DMS53 (cell line): ENCODE measurements at regions not wholly inside any gene's neighbourhood (a gene's known extent, or its start where the extent isn't known, plus 50 kb on each side); places are given as distances from the start of the nearest gene placed in this dataset.
A peak's percentile ranks its signal among the peaks of the same experiment; 100 is the strongest.
"Not testable (repeated sequence)": the region's sequence is repeated elsewhere in the genome, so short reads cannot be mapped to it uniquely, and the experiment has no call there.

ENCODE experiments used
- DNase-seq: peaks from one replicate; lab custom pipeline; 2025; lab: John Stamatoyannopoulos, UW

DNA sequence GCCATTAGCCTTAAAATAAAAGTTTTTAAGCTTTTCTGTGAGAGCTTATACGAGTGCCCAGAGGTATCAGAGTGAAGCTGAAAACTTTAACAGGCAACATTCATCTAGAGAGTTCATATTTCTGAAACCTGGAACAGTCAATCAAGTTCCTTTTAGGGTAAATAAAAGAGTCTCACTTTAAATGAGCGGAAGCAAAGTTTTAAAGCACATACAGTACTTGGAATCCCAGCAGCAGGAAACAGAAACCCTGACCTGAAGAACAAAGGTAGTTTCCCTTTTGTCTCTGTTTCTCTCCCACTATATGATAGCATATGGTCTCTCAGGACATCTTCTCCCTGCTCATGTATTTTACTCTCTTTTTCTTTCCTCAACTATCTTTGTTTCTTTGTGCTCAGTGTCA lies 153.0 kb downstream of the ASB9 start:
- DNase-seq: no peak

DNA sequence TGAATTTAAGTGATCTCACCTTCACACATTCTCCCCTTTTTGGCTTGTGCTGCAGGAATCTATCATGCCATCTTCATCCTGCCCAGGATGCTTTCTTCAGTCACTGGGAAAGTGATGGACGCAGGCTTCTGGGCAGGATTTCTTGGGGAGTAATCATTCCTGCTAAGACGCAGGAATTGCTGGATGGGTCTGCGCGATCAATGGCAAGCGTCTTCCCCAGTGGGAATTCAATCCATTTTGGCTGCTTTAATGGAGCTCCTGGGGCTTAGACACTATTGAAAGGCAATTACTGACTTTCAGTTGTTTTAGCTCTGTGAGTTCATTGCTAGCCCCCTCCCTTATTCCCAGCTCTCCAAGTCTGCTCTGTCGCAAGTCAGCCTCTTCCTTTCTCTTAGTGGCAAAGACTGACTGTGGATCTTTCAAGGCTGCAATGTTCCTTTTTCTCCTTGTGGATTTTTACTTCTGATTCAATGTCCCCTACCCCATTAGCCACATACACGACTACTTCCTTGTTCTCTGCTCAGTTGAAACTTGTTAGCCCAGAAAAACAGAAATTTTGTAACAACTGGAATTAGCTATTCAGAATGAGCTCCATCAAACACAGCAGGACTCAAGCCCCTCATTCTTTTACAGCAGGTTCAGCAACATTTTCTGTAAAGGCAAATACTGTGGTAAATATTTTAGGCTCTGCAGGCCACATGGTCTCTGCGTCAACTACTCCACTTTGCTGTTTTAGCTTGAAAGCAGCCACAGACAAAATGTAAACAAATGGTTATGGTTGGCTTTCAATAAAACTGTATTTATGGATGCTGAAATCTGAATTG lies 154.9 kb downstream of the ASB9 start:
- no peak for DNase-seq

DNA sequence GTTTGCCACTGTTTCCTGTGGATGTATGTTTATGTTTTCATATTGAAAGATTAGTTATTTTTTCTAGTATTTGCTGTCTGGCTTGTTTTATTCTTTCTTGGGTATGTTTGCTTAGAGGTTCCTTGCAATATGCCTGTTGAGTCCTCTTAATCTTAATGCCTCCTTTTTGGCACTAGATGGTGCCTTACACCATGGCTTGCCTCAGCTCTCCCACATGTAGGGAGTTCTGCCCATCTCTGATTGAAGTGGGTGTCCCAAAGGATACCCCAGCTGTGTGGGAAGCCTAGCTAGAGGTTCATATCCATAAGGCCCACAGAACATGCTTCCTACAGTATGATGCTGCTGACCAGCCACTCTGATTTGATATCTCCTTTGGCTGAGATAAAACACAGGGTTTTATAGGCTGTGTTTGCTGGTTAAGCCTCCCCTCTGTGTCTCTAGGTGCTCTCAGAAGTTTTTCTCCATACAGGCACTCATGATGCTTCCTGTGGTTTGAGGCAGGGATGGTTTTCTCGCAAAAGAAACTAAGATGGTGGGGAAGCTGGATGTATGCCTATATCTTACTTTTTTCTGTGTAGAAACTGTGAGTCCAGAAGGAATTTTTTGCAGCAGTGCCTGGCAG lies 162.4 kb downstream of the ASB9 start:
- DNase-seq: no peak

DNA sequence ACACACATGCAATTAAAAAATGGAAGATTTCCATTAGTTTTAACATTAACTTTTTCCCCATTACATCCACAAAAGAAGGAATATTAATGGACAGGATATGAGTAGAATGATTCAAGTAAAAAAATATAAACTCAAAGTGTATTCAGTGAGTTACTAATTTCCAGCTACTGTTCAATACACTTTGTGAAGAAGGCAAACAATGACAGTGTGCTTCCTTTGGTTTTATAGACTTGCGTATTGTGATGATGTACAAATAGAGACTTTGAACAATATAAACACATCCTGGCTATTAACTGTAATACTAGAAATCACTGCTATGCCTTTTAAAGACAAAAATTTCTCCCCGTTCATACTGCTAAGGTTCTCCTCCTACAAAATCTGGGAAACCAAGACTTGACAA lies 171.4 kb downstream of the ASB9 start:
- no peak for DNase-seq

DNA sequence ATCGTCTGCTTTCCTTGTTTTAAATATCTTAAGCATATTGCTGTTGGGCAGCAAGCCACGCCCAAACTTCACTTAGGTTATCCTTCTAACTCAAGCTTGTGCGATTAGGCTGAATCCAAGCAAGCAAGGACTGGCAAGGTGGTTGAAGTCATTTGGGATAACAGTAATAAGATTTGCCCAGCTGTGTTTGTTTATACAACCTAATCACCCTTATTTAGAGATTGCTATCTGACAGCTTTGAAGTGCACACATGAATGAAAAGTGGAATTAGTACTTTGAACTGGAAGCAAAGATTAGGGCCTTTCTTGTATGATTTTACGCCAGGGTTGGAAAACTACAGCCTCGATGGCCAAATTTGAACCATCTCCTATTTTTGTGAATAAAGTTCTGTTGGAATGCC lies 182.1 kb downstream of the ASB9 start:
- peak; percentile 2 for DNase-seq

DNA sequence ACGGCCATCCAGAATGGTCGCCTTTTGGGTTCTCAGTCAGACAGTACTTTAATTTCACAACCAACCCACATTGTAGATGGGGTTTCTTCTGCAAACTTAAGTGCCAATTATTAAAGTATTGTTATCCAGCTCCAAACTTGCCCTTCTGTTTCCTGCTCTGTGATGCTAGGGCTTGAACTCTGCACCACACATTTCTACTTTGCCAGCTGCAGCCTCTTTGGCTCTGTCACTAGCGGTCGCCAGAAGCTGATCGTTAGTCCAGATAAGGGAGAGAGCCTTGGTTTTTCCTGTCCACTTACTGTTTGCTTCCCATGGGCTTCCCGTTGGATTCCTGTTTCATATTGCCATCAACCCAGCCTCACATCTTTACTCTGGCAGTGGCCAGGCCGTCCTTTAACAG lies 196.6 kb downstream of the ASB9 start:
- DNase-seq: no peak

DNA sequence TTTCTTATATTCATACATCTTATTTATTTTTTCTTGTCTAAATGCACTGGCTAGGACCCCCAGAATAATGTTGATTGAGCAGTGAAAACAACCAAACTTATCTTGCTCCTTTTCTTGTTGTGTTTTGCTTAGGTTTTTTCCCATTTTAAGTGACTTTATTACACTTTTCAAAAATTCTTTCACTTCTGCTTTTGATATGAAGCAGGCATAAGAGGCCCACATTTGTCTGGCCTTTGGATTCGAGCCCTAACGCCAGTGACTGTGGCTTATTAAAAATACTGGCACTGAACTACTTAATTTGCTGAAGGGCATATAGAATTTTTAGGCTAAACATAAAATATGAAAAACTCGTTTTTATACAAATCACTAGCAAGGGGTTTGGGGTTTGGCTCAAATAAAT lies 197.0 kb downstream of the ASB9 start:
- DNase-seq: no peak

DNA sequence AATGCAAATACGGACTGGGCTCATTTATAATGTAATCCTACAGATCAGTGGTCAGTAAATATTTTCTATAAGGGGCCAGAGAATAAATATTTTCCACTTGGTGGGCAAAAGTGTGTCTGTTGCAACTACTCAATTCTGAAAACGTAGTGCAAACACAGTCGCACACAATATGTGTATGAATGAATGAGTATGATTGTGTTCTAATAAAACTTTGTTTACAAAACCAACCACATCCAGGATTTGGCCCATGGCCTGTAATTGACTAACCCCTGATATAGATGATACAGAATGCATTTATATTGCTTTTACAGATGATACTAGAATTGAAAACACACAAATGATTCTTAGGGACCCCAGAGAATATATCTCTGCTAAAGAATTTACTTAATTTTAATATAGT lies 197.6 kb downstream of the ASB9 start:
- no peak for DNase-seq

DNA sequence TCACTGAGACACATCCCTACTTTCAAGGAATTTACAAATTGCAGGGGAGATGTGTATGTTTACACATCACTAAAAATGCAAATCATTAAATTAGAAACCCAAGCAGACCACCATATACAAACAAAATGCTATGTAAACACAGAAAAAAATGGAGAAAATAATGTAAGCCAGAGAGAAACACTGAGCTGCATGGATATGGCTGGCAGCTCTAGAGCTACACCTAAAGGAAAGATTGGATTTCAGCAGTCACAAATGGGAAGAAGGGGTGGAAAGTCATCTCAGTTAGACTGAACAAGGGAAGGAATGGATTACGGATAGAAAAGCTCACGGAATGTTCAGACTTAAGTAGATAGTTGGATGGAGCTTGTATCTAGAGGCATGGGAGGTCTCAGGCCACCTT lies 186.3 kb downstream of the MOSPD2 start:
- no peak for DNase-seq

DNA sequence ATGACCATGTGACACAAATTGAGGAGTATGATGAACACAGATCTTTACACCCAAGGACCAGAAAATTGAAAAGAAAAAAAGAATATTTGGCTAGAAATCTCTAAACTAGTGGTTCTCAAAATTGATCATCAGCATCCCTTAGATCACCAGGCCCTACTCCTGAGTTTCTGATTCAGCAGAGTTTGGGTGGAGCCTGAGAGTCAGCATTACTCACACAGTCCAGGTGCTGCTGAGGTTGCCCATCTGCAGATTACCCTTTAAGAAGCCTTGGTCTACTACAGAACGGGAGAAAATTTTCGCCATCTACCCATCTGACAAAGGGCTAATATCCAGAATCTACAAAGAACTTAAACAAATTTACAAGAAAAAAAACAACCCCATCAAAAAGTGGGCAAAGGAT lies 182.8 kb downstream of the MOSPD2 start:
- DNase-seq: no peak

DNA sequence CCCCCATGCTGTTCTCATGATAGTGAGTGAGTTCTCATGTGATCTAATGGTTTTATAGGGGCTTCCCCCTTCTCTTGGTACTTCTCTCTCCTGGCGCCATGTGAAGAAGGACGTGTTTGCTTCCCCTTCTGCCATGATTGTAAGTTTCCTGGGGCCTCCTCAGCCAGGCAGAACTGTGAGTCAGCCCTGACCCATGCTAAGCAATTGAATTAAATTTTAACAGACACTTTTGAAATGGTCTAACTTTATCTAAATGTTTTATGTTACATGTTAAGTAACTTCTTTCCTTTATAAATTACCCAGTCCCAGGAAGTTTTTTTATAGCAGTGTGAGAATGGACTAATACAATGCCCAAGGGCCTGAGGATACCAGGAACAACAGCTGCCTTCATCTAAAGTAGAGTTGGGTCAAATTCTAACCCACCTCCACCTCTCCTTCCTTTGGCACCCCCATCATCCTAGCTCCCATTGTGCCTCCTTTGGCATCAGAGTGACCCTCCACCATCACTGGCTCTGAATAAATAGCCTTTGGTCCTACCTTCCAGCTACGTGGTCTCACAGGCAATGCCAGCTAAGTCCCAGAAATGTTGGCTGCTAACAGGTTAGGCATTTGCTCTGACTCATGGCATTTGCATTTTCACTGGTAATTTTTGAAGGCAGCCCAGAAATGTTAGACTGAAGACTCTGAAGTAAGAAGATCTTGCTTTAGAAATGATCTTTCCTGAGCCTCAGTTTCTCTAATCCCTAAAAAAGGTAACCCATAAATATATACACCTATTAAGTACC lies 182.1 kb downstream of the MOSPD2 start:
- DNase-seq: no peak

DNA sequence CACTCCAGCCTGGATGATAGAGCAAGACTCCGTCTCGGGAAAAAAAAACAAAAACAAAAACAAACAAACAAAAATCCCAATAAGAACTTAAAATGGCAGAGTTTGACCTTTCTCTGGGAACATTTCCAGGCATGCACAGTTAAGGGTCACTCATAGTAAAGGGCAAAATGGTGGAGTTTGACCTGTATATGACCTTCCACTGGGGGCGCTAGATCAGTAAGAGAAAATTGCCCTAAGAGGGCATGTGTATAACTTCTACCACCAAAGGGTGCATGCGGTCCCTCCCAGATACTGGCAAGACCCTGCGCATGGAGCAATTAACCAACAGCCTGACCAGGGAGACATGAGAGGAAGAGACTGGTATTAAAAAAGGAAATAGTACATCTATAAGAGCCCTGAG lies 177.2 kb downstream of the MOSPD2 start:
- DNase-seq: peak; percentile 3

DNA sequence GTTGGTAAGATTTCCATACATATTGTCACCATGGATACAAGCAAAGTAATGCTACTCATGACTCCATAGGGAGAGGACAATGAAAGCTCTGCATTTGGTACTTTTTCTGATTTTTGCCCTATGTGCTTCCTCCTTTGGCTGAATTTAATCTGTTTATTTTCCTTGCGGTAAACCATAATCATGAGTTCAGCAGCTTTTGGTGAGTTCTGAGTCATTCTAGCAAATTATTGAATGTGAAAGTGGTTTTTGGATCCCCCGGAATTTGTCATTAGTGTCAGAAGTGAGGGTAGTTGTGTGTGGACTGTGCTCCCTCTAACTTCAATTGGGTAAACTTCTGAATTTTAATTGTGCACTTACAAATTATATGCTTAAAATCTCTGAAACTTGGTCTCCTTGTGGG lies 170.3 kb downstream of the MOSPD2 start:
- no peak for DNase-seq

DNA sequence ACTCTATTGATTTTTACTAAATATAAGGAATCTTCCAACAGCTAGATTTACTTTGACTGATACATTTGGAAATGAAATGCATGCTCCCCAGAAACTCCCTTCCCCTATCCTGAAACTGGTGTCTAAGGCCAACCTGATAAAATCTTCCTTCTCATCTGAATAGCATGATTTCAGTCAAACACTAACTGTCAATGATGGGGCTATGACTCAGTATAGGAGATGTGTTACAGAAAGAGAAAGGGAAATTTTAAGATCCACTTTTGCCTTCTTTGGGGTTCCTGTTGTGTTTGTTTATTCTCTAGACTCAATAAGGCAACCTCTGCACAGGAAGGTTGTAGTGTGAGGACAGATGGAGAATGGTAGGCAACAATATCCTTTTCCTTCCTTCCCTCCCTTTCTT lies 160.7 kb downstream of the MOSPD2 start:
- no peak for DNase-seq

DNA sequence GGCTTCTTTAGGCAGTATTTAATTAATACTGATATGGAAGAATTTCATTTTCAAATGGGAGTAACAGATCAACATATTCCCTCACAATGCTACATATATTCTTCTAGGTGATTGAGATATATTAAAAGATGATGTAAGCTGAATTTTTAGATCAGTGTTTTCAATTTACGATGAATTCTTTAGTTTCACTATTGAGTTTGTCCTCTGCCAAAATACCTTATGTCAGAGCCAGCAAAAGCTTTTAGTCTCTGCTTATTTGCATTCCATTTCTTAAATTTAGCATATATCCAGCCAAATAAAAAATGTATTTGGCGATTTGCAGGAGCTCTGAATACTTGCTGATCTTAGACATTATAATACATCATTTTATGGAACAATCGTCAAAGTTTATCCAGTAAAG lies 144.3 kb downstream of the MOSPD2 start:
- DNase-seq: no peak

DNA sequence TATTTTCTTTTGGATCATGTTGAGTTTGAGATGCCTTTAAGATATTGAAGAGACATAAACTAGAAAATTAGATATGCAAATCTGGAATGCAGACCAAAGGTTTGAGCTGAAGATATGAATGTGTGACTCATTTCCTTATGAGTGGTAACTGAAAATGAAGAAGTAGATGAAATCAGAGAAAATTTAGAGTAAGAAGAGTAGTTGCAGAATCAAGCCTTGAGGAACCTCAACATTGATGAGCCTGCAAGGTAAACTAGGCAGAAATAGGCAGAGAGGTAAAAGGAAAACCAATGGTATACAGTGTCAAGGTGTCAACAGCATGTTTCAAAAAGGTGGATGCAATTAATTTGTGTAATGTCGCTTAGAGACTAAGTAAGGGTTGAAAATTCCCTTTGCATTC lies 142.8 kb downstream of the MOSPD2 start:
- no peak for DNase-seq

DNA sequence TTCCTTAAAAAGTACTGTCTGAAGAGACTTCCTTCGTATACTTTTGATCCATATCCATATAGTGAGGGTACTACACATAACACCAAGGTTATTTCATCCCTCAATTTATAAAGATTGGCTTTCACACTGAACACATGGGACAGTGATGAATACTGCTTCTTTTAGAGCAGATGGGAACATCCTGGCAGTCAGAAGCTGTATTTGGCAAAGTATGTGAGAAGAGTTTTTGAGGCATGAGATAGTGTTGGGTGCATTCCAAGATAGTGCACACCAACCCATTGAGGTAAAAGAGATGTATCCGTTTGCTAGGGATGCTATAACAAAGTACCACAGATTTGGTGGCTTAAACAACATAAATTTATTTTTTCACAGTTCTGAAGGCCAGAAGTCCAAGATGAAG lies 141.1 kb downstream of the MOSPD2 start:
- no peak for DNase-seq

DNA sequence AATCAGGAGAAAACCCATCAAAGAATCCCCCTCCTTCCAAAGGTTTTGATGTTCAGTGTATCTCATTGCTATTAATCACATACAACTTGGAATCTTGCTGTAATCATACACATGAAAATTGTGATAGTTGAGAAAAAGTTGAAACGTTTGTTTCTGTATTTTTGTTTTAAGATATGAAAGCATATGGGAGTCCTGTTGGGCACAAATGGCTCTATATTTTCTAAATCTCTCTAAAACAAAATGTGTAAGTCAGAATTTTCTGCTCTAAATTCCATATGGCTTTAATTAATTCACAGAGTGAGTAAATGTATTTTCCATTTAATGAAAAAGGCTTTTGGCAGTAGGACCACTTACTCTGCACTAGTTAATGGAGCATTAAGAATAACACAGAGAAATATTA lies 140.2 kb downstream of the MOSPD2 start:
- DNase-seq: no peak

DNA sequence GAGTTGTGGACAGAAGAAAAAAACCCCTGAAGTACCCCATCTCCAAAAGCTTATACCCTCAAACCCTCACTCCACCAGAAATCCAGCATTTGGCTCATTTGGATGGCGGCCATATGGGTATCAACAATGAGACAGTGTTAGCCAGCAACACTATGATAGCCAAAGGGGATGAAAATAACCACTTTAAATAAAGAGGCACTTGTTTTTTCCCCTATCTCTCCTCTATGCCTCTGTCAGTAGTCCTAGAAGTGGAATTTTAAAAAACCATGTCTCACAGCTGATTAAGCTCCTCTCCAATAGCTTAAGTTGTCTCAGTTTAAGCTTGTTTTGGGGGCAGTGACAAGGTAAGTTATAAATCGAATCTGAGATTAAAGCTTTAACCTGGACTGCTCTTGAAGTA lies 124.0 kb downstream of the MOSPD2 start:
- DNase-seq: no peak

DNA sequence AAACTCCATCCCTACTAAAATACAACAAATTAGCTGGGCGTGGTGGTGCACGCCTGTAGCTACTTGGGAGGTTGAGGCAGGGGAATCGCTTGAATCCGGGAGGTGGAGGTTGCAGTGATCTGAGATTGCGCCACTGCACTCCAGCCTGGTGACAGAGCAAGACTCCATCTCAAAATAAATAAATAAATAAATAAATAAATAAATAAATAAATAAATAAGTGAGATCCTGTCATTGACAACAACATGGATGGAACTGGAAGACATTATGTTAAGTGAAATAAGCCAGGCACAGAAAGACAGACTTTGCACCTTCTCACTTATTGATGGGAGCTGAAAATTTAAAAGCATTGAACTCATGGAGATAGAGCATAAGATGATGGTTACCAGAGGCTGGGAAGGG lies 111.2 kb downstream of the MOSPD2 start:
- not testable (repeated sequence) for DNase-seq
